ENCODE measurements at regions not wholly inside any gene's neighbourhood (a gene's known extent, or its start where the extent isn't known, plus 50 kb on each side); places are given as distances from the start of the nearest gene placed in this dataset.

DNA sequence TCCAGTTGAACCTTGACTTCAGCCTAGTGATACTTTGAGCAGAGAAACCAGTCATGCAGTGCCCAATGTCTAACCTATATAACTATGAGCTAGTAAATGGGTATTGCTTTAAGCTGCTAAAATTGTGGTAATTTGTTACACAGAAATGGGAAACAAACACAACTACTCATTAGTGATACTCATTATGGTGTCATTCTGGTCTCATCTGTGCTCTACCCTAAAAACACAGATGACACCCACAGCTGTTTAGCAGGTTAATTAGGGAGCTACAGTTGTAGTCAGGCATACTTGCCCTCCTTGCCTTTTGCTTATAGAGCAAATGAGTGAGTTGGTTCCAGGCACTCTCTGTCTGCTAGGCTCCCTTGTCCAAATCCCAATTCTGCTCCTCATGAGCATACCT is 50.0 kb upstream of the ATF7IP start:
- no peaks in the 10 kb centered on the region for H3K4me1 ChIP-seq (ENCODE audit: insufficient read depth, low read length)
- H2AFZ ChIP-seq (ENCODE audit: low read length) = no peak overlapping the region
- H4K91ac ChIP-seq (ENCODE audit: insufficient read length, low read depth, low read length) = no peak overlapping the region
- H3K18ac ChIP-seq (ENCODE audit: insufficient read length, low read depth, low read length) = no peak overlapping the region
- no peak overlapping the region for H3K4ac ChIP-seq (ENCODE audit: low read depth, low read length)
- Mint-ChIP-seq H3K4me3 (no peak overlapping the region), H3K36me3 (ENCODE audit: insufficient read depth in 1 of 3, low read depth in 3 of 3) (peaks cover 0 to 6% (median 0%) of the 10 kb centered on the region in 3 experiments; a peak in 2 of 7 replicates), H3K9me3 (no peaks in the 10 kb centered on the region), H3K27ac (no peak overlapping the region), H3K4me1 (no peaks in the 10 kb centered on the region), H3K27me3 (ENCODE audit: low read depth) (no peaks in the 10 kb centered on the region)
- no peak overlapping the region for H3K23ac ChIP-seq (ENCODE audit: insufficient read length, low read depth, low read length)
- no peak overlapping the region for H2AK5ac ChIP-seq (ENCODE audit: insufficient read length, low read length)
- H4K20me1 ChIP-seq (ENCODE audit: control insufficient read depth, insufficient read depth, insufficient read length) = no peaks in the 10 kb centered on the region
- H2BK5ac ChIP-seq (ENCODE audit: insufficient read length, low read length) = no peak overlapping the region
- H3K79me1 ChIP-seq (ENCODE audit: insufficient read depth, low read depth, low read length, poor library complexity, severe bottlenecking) = no peaks in the 10 kb centered on the region
- H3K9me3 ChIP-seq (ENCODE audit: control insufficient read depth, low read depth, low read length) = no peaks in the 10 kb centered on the region
- DNase-seq = no peak
- no peak overlapping the region for H3T11ph ChIP-seq (ENCODE audit: low read length)
- no peak overlapping the region for H2BK12ac ChIP-seq (ENCODE audit: insufficient read length, low read depth, low read length)
- no peak overlapping the region for H3K56ac ChIP-seq (ENCODE audit: insufficient read length, low read depth, low read length)
- H3K9ac ChIP-seq (ENCODE audit: extremely low read depth, insufficient read length, low read length) = no peak overlapping the region
- TF ChIP-seq, protein P1, sequence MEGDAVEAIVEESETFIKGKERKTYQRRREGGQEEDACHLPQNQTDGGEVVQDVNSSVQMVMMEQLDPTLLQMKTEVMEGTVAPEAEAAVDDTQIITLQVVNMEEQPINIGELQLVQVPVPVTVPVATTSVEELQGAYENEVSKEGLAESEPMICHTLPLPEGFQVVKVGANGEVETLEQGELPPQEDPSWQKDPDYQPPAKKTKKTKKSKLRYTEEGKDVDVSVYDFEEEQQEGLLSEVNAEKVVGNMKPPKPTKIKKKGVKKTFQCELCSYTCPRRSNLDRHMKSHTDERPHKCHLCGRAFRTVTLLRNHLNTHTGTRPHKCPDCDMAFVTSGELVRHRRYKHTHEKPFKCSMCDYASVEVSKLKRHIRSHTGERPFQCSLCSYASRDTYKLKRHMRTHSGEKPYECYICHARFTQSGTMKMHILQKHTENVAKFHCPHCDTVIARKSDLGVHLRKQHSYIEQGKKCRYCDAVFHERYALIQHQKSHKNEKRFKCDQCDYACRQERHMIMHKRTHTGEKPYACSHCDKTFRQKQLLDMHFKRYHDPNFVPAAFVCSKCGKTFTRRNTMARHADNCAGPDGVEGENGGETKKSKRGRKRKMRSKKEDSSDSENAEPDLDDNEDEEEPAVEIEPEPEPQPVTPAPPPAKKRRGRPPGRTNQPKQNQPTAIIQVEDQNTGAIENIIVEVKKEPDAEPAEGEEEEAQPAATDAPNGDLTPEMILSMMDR (conservative IDR thresholded peaks at IDR 0.05) = no peak
- H3K79me2 ChIP-seq (ENCODE audit: insufficient read depth, low read length) = no peaks in the 10 kb centered on the region
- no peak overlapping the region for H4K5ac ChIP-seq (ENCODE audit: insufficient read length, low read depth, low read length)
- H3K23me2 ChIP-seq (ENCODE audit: insufficient read length, low read depth, low read length, poor library complexity, severe bottlenecking) = no peaks in the 10 kb centered on the region
- no peaks in the 10 kb centered on the region for H3K27me3 ChIP-seq (ENCODE audit: insufficient read depth, low read length)
- H2BK120ac ChIP-seq (ENCODE audit: low read depth, low read length, poor library complexity, severe bottlenecking) = no peak overlapping the region
- H3K27ac ChIP-seq (ENCODE audit: insufficient read length, low read depth, low read length) = no peak overlapping the region
- no peak overlapping the region for H3K14ac ChIP-seq (ENCODE audit: insufficient read depth, low read length)
- H4K8ac ChIP-seq (replicated peaks; ENCODE audit: insufficient read length, low read depth, low read length) = no peak overlapping the region
- no peak overlapping the region for H2BK15ac ChIP-seq (ENCODE audit: low read depth, low read length)
- H3K4me2 ChIP-seq (ENCODE audit: insufficient read depth, insufficient read length, low read length) = no peak overlapping the region
- H2BK20ac ChIP-seq (ENCODE audit: low read depth, low read length, poor library complexity, severe bottlenecking) = no peak overlapping the region
